ENCODE measurements at regions not wholly inside any gene's neighbourhood (a gene's known extent, or its start where the extent isn't known, plus 50 kb on each side); places are given as distances from the start of the nearest gene placed in this dataset.

DNA sequence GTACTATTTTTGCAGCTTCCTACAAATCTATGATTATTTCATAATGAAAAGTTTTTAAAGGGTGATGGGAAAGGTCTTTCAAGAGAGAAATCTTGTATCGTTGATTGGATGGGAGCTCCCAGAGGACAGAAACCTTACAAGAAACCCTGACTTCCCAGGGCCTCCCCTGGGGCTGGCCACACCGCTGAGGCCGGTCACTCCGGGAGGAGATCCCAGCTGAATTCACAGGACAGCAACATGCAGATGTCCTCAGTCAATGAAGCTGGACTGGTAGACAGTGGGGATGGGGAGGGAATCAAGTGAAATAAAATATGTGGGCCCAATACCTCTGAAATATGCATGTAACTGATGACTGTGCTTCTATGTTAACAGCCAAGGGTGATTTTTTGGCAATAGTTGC lies 135.6 kb downstream of the TFCP2L1 start:
- WGBS, 2 donors, result 84 to 92% methylated on average over 4 of the region's 4 CpGs
- DNase-seq (no peak), ATAC-seq (no peak)
- H3K27ac ChIP-seq, result no peak overlapping the region
- H3K4me3 ChIP-seq, result no peak overlapping the region
- H3K4me1 ChIP-seq, result no peaks in the 10 kb centered on the region
- no peaks in the 10 kb centered on the region for H3K27me3 ChIP-seq
- H3K36me3 ChIP-seq (replicated peaks in 1 of 2; ENCODE audit: insufficient read depth in 1 of 2, low read depth in 2 of 2), result no peaks in the 10 kb centered on the region
- intact Hi-C loops (cut with DNase I), result no loop called here
- TF ChIP-seq, protein P1, sequence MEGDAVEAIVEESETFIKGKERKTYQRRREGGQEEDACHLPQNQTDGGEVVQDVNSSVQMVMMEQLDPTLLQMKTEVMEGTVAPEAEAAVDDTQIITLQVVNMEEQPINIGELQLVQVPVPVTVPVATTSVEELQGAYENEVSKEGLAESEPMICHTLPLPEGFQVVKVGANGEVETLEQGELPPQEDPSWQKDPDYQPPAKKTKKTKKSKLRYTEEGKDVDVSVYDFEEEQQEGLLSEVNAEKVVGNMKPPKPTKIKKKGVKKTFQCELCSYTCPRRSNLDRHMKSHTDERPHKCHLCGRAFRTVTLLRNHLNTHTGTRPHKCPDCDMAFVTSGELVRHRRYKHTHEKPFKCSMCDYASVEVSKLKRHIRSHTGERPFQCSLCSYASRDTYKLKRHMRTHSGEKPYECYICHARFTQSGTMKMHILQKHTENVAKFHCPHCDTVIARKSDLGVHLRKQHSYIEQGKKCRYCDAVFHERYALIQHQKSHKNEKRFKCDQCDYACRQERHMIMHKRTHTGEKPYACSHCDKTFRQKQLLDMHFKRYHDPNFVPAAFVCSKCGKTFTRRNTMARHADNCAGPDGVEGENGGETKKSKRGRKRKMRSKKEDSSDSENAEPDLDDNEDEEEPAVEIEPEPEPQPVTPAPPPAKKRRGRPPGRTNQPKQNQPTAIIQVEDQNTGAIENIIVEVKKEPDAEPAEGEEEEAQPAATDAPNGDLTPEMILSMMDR (IDR thresholded peaks at IDR 0.05), result no peak
- no peak for TF ChIP-seq POLR2A (IDR thresholded peaks at IDR 0.05)
- H3K9me3 ChIP-seq, result no peaks in the 10 kb centered on the region

DNA sequence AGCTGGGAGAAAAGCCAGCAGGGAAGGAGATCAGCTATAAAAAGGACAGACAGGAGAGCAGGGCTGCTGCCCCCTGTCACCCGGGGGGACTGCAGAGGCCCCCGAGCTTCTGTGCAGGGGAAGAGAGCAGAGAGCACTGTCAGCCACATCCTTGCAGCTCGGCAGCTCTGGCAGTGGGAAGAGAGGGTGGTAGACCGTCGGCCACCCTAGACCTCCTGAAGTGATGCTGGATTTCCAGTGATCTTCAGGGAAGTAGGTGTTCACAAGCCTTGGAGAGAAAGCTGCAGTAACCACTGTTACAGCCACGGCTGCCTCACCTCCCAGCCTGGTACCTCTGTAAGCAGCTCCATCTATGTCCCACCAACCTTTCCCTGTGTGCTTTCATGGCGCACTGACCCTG lies 134.9 kb downstream of the TFCP2L1 start:
- ATAC-seq (no peak), DNase-seq (no peak)
- H3K36me3 ChIP-seq (replicated peaks in 1 of 2; ENCODE audit: insufficient read depth in 1 of 2, low read depth in 2 of 2), result no peaks in the 10 kb centered on the region
- TF ChIP-seq, protein P1 (IDR thresholded peaks at IDR 0.05), result no peak
- no peak for TF ChIP-seq POLR2A (IDR thresholded peaks at IDR 0.05)
- H3K4me3 ChIP-seq, result no peak overlapping the region
- no peak overlapping the region for H3K27ac ChIP-seq
- intact Hi-C loops (cut with DNase I), result no loop called here
- 72 to 92% methylated on average over 2 to 7 of the region's 7 CpGs for WGBS, 2 donors
- H3K27me3 ChIP-seq, result no peaks in the 10 kb centered on the region
- peaks cover 5% of the 10 kb centered on the region for H3K4me1 ChIP-seq
- no peaks in the 10 kb centered on the region for H3K9me3 ChIP-seq

- Histone ChIP-seq H3K4me1 (peaks cover 11% of the 10 kb centered on the region), H3K4me3 (no peak overlapping the region), H3K9me3 (no peaks in the 10 kb centered on the region), H3K27me3 (no peaks in the 10 kb centered on the region), H3K27ac (no peak overlapping the region), H3K36me3 (replicated peaks in 1 of 2; ENCODE audit: insufficient read depth in 1 of 2, low read depth in 2 of 2) (no peaks in the 10 kb centered on the region)
- ATAC-seq (no peak), DNase-seq (no peak)
- 81 to 84% methylated on average over 4 of the region's 4 CpGs for WGBS, 2 donors
- no peak for TF ChIP-seq POLR2A (IDR thresholded peaks at IDR 0.05)
- TF ChIP-seq, protein P1 (IDR thresholded peaks at IDR 0.05), result no peak
- intact Hi-C loops (cut with DNase I), result no loop called here
Measured at GRCh38 chr2:121150713-121151112, 134.3 kb downstream of the TFCP2L1 start.

DNA sequence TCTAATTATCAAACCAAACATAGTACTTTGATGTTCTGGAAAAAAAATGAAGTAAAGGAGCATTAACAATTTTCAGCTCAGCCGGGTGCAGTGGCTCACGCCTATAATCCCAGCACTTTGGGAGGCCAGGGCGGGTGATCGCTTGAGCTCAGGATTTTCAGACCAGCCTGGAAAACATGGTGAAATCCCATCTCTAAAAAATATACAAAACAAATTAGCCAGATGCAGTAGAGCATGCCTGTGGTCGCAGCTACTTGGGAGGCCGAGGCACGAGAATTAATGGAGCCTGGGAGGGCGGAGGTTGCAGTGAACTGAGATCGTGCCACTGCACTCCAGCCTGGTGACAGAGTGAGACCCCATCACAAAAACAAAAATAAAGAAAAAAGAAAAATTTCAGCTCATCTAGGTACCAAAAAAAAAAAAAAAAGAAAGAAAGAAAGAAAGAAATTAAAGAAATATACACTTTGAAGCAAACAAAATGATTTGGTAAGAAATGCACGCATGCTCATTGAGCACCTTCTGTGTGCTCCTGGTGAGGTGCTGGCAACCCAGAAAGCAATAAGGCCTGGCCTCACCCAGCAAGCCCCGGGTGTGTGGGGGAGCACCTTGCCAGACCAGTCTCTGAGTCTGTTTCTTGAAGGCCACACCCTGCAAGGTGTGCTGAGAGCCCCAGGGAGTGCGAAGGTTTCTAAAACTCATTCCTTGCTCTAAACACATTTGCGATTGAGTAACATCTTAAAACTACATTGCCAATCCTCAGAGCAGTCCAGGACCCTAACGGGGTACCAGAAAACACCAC lies 133.5 kb downstream of the TFCP2L1 start:
- Histone ChIP-seq H3K4me3 (no peak overlapping the region), H3K27me3 (no peaks in the 10 kb centered on the region), H3K9me3 (no peaks in the 10 kb centered on the region), H3K36me3 (replicated peaks in 1 of 2; ENCODE audit: insufficient read depth in 1 of 2, low read depth in 2 of 2) (no peaks in the 10 kb centered on the region), H3K27ac (no peak overlapping the region), H3K4me1 (peaks cover 14% of the 10 kb centered on the region)
- intact Hi-C loops (cut with DNase I), result no loop called here
- no peak for DNase-seq
- ATAC-seq, result no peak
- WGBS, 2 donors, result 87% methylated on average over 14 of the region's 14 CpGs
- TF ChIP-seq, protein P1 (IDR thresholded peaks at IDR 0.05), result no peak
- TF ChIP-seq POLR2A (IDR thresholded peaks at IDR 0.05), result no peak

GRCh38 chr2:121152861-121153260 lies 132.1 kb downstream of the TFCP2L1 start:
- ATAC-seq (no peak), DNase-seq (no peak)
- no peak overlapping the region for H3K27ac ChIP-seq
- peaks cover 14% of the 10 kb centered on the region for H3K4me1 ChIP-seq
- no peaks in the 10 kb centered on the region for H3K27me3 ChIP-seq
- peaks cover 0 to 5% (median 0%) of the 10 kb centered on the region in 3 donors for H3K9me3 ChIP-seq
- H3K36me3 ChIP-seq (replicated peaks in 1 of 2; ENCODE audit: insufficient read depth in 1 of 2, low read depth in 2 of 2), result no peaks in the 10 kb centered on the region
- 89 to 100% methylated on average over 4 to 7 of the region's 7 CpGs for WGBS, 2 donors
- intact Hi-C loops (cut with DNase I), result no loop called here
- TF ChIP-seq, protein P1 (IDR thresholded peaks at IDR 0.05), result no peak
- no peak for TF ChIP-seq POLR2A (IDR thresholded peaks at IDR 0.05)
- no peak overlapping the region for H3K4me3 ChIP-seq
